Spleen (tissue), 11 donors: ENCODE measurements at regions not wholly inside any gene's neighbourhood (a gene's known extent, or its start where the extent isn't known, plus 50 kb on each side); places are given as distances from the start of the nearest gene placed in this dataset.

Source experiments
- DNase-seq: peaks from one replicate; pipeline ENCODE4 v3.0.0-alpha.2; 2020
- H3K27ac ChIP-seq, 8 donors: fragments of 200-600 bp; sonication (generic) in 7 of 8; 1 replicate in 4 of 8; 2 replicates in 4 of 8; pipeline versions ENCODE4 v1.5.0 to v1.8.0; 2016 to 2021; ENCODE audit warnings: inconsistent platforms in 4 of 8, mild to moderate bottlenecking in 4 of 8, moderate library complexity in 1 of 8
- H3K27me3 ChIP-seq, 7 donors: fragments of 200-600 bp; sonication (generic) in 6 of 7; replicated peaks in 1 of 7; 1 replicate in 4 of 7; 2 replicates in 3 of 7; pipeline versions ENCODE4 v1.5.0 to v1.8.0; 2016 to 2021; ENCODE audit warnings: inconsistent platforms in 3 of 7, mild to moderate bottlenecking in 1 of 7
- H3K36me3 ChIP-seq, 6 donors: fragments of 200-600 bp; sonication (generic) in 5 of 6; 1 replicate in 4 of 6; 2 replicates in 2 of 6; pipeline versions ENCODE4 v1.5.0 to v1.8.0; 2016 to 2021; ENCODE audit warnings: inconsistent platforms in 2 of 6
- H3K4me1 ChIP-seq, 6 donors: fragments of 200-600 bp; sonication (generic) in 5 of 6; 1 replicate in 3 of 6; 2 replicates in 3 of 6; pipeline versions ENCODE4 v1.5.0 to v1.8.0; 2016 to 2021; ENCODE audit warnings: inconsistent platforms in 3 of 6
- H3K4me3 ChIP-seq, 8 donors: fragments of 200-600 bp; sonication (generic) in 7 of 8; 1 replicate in 4 of 8; 2 replicates in 4 of 8; pipeline versions ENCODE4 v1.5.0 to v1.8.0; 2016 to 2021; ENCODE audit warnings: inconsistent platforms in 4 of 8, mild to moderate bottlenecking in 4 of 8, moderate library complexity in 2 of 8
- H3K9me3 ChIP-seq, 8 donors: fragments of 200-600 bp; sonication (generic) in 7 of 8; 1 replicate in 4 of 8; 2 replicates in 4 of 8; pipeline versions ENCODE4 v1.5.0 to v1.8.0; 2016 to 2021; ENCODE audit warnings: inconsistent platforms in 4 of 8
- POLR2A ChIP-seq, 3 donors: fragments of 450-650 bp; IDR thresholded peaks; one replicate each; pipeline ENCODE4 v1.5.1; 2017; ENCODE audit warnings: antibody characterized with exemption in 3 of 3, mild to moderate bottlenecking in 1 of 3
- POLR2AphosphoS5 ChIP-seq, 3 donors: sonication (generic); formaldehyde crosslinking; IDR thresholded peaks; one replicate each; pipeline ENCODE4 v1.5.1; 2017; ENCODE audit warnings: antibody characterized with exemption in 3 of 3
- WGBS, 5 donors: extraction: QIAGEN DNeasy Blood & Tissue Kit in 3 of 5; methylation state at CpG; one replicate each; pipeline versions ENCODE4 v1.1.5 to v1.1.7; 2013 to 2018; 5-methylcytosine and 5-hydroxymethylcytosine counted together
- intact Hi-C: fragments of 100-400 bp; cut with DNase I; formaldehyde crosslinking; loops from one replicate; pipeline ENCODE4 v1.15.0; 2023; ENCODE audit warnings: low total_unique reads
- TF ChIP-seq, protein P1 (sequence below), 11 experiments: fragments of 200-600 bp in 7 of 11; fragments of 450-650 bp in 4 of 11; sonication (generic) in 4 of 11; IDR thresholded peaks in 8 of 11; conservative IDR thresholded peaks in 3 of 11; 1 replicate in 7 of 11; 2 replicates in 4 of 11; pipeline versions ENCODE4 v1.4.0 to v1.8.0; 2016 to 2021; ENCODE audit warnings: antibody characterized with exemption in 11 of 11, inconsistent platforms in 4 of 11, mild to moderate bottlenecking in 1 of 11
- donor health status: healthy with polysubstance abuse.
- donor health status: DM: no; HTN: no; CAD: no; lungs with moderate emphysema.
- donor health status: DM: no; HTN: no; CAD: no.
- donor health status: Bipolar disorder and iron deficiency.
- donor health status: healthy.
- donor health status: DM: no; HTN: no; CAD: no.
- donor health status: DM: yes; HTN: yes; CAD: no.

DNA sequence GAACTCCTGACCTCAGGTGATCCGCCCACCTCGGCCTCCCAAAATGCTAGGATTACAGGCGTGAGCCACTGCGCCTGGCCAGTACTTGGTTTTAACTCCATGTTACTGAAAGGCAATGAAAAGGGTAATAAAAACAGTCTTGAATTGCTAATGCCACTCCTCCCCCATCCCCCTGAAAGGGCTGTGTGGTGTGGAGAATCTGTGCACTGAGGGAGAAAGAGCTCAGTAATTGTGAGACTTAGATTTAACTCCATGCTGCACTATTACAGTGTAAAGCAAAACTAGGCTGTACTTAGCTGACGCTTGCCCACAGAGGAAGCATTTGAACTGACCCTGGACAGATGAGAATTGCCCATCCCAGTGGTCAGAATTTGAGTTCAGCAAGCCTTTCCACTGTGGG is 1662.4 kb upstream of the ACO1 start:
- Histone ChIP-seq H3K36me3 (no peaks in the 10 kb centered on the region), H3K4me3 (no peak overlapping the region), H3K9me3 (peaks cover 0 to 14% (median 0%) of the 10 kb centered on the region in 8 donors), H3K4me1 (no peaks in the 10 kb centered on the region), H3K27ac (no peak overlapping the region), H3K27me3 (no peaks in the 10 kb centered on the region)
- DNase-seq = no peak
- intact Hi-C loops = no loop called here
- no peak for TF ChIP-seq POLR2AphosphoS5 (IDR thresholded peaks at IDR 0.05)
- TF ChIP-seq, protein P1, sequence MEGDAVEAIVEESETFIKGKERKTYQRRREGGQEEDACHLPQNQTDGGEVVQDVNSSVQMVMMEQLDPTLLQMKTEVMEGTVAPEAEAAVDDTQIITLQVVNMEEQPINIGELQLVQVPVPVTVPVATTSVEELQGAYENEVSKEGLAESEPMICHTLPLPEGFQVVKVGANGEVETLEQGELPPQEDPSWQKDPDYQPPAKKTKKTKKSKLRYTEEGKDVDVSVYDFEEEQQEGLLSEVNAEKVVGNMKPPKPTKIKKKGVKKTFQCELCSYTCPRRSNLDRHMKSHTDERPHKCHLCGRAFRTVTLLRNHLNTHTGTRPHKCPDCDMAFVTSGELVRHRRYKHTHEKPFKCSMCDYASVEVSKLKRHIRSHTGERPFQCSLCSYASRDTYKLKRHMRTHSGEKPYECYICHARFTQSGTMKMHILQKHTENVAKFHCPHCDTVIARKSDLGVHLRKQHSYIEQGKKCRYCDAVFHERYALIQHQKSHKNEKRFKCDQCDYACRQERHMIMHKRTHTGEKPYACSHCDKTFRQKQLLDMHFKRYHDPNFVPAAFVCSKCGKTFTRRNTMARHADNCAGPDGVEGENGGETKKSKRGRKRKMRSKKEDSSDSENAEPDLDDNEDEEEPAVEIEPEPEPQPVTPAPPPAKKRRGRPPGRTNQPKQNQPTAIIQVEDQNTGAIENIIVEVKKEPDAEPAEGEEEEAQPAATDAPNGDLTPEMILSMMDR (IDR thresholded peaks at IDR 0.05 in 8 of 11, conservative IDR thresholded peaks at IDR 0.05 in 3 of 11) = no peak
- no peak for TF ChIP-seq POLR2A (IDR thresholded peaks at IDR 0.05)
- 81 to 90% (median 85%) methylated on average over 5 of the region's 5 CpGs for WGBS, 5 donors

DNA sequence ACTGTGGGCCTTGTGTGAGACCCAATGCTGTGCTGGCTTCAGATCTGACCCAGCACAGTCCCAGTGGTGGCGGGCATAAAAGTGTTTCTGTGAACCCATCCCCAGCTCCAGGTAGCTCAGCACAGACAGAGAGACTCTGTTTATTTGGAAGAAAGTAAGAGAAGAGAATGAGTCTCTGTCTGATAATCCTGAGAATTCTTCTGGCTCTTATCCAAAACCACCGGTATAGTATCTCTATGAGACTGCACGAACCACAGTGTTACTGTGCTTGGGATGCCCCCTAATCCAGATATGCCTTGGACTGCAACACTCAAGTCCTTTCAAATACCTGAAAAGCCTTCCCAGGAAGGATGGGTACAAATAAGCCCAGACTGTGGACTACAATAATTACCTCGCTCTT is 1660.8 kb upstream of the ACO1 start:
- no peaks in the 10 kb centered on the region for H3K27me3 ChIP-seq
- intact Hi-C loops = no loop called here
- H3K27ac ChIP-seq = no peak overlapping the region
- no peak for DNase-seq
- H3K4me3 ChIP-seq = no peak overlapping the region
- H3K9me3 ChIP-seq = peaks cover 0 to 14% (median 0%) of the 10 kb centered on the region in 8 donors
- TF ChIP-seq, protein P1 (IDR thresholded peaks at IDR 0.05 in 8 of 11, conservative IDR thresholded peaks at IDR 0.05 in 3 of 11) = no peak
- TF ChIP-seq POLR2AphosphoS5 (IDR thresholded peaks at IDR 0.05) = no peak
- H3K36me3 ChIP-seq = no peaks in the 10 kb centered on the region
- 80 to 95% (median 86%) methylated on average over 4 of the region's 4 CpGs for WGBS, 5 donors
- no peaks in the 10 kb centered on the region for H3K4me1 ChIP-seq

DNA sequence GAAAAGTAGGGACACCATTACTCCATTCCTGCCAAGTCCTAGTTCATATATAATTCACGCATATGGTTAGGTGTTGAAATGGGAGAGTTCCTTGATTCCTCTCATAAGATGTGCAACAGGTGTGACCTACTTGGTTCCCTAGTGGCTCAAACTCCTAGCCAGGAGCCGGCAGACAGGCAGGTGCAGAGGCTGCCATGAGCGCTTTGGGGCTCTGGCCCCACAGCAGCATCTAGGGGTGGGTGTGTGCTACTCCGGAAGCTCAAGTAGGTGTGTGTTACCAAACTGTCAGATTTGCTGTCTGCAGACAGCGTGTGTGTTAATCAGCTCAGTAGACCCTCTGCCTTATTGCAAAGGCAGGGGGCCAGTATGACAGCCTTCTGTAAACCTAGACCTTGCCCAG is 1652.4 kb upstream of the ACO1 start:
- TF ChIP-seq POLR2AphosphoS5 (IDR thresholded peaks at IDR 0.05) (no peak), POLR2A (IDR thresholded peaks at IDR 0.05) (no peak)
- TF ChIP-seq, protein P1 (IDR thresholded peaks at IDR 0.05 in 8 of 11, conservative IDR thresholded peaks at IDR 0.05 in 3 of 11) = no peak
- 78 to 94% (median 85%) methylated on average over 5 of the region's 5 CpGs for WGBS, 5 donors
- intact Hi-C loops = no loop called here
- no peaks in the 10 kb centered on the region for H3K4me1 ChIP-seq
- no peak overlapping the region for H3K27ac ChIP-seq
- DNase-seq = no peak
- no peaks in the 10 kb centered on the region for H3K36me3 ChIP-seq
- no peaks in the 10 kb centered on the region for H3K27me3 ChIP-seq
- H3K9me3 ChIP-seq = no peaks in the 10 kb centered on the region
- no peak overlapping the region for H3K4me3 ChIP-seq

DNA sequence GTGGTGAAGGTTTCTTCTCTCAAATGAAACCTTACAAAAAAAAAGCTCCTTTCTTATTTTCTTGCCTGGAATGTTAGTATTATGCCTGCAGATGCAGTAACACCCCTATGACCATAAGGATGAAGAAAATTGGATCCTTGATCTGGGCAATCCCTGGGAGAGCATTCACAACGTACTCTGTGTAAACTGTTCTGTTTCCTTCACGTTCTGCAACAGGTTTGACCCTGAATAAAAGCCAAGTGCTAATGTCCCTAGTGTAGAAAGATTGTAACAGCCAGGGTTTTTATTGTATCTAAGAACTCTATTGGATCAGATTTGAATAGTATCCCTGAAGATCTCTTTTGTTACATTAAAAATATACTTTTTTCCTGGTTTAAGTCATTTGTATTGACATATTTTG is 1639.6 kb upstream of the ACO1 start:
- no peak overlapping the region for H3K4me3 ChIP-seq
- TF ChIP-seq, protein P1 (IDR thresholded peaks at IDR 0.05 in 8 of 11, conservative IDR thresholded peaks at IDR 0.05 in 3 of 11) = no peak
- TF ChIP-seq POLR2AphosphoS5 (IDR thresholded peaks at IDR 0.05) (no peak), POLR2A (IDR thresholded peaks at IDR 0.05) (no peak)
- no peak overlapping the region for H3K27ac ChIP-seq
- no peak for DNase-seq
- H3K9me3 ChIP-seq = no peaks in the 10 kb centered on the region
- H3K4me1 ChIP-seq = no peaks in the 10 kb centered on the region
- WGBS, 5 donors = 55 to 77% (median 63%) methylated on average over 2 of the region's 2 CpGs
- intact Hi-C loops = no loop called here
- no peaks in the 10 kb centered on the region for H3K27me3 ChIP-seq
- no peaks in the 10 kb centered on the region for H3K36me3 ChIP-seq
